HG03432 (cell line): ENCODE measurements at regions not wholly inside any gene's neighbourhood (a gene's known extent, or its start where the extent isn't known, plus 50 kb on each side); places are given as distances from the start of the nearest gene placed in this dataset.
"Not testable (repeated sequence)": the region's sequence is repeated elsewhere in the genome, so short reads cannot be mapped to it uniquely, and the experiment has no call there.

Experiments used
- ATAC-seq: cut with Tn5 transposase; IDR thresholded peaks from one replicate; pipeline ENCODE4 v1.9.1; 2021; ENCODE audit warnings: mild to moderate bottlenecking, moderate library complexity; ENCODE audit not compliant: unreplicated experiment

- ATAC-seq, result no peak
These were observed 198.7 kb upstream of the VSTM2A start for GRCh38 chr7:54343511-54343910.

- no peak for ATAC-seq
These were observed 196.4 kb upstream of the VSTM2A start for GRCh38 chr7:54345746-54346145.

- ATAC-seq, result no peak
These were observed 192.9 kb upstream of the VSTM2A start for GRCh38 chr7:54349229-54349628.

GRCh38 chr7:54354436-54354835, 187.7 kb upstream of the VSTM2A start:
- ATAC-seq, result no peak

- no peak for ATAC-seq
These were observed 186.3 kb upstream of the VSTM2A start for GRCh38 chr7:54355842-54356241.

GRCh38 chr7:54360075-54360840, 181.9 kb upstream of the VSTM2A start:
- no peak for ATAC-seq

- no peak for ATAC-seq
These were observed 151.6 kb upstream of the VSTM2A start for GRCh38 chr7:54390565-54390964.

GRCh38 chr7:54392935-54393334, 149.2 kb upstream of the VSTM2A start:
- ATAC-seq, result peak; percentile 44

- no peak for ATAC-seq
These were observed 147.3 kb upstream of the VSTM2A start for GRCh38 chr7:54394834-54395233.

GRCh38 chr7:54397836-54398612, 144.2 kb upstream of the VSTM2A start:
- no peak for ATAC-seq

GRCh38 chr7:54398863-54399262, 143.3 kb upstream of the VSTM2A start:
- ATAC-seq, result no peak

- ATAC-seq, result no peak
These were observed 132.3 kb upstream of the VSTM2A start for GRCh38 chr7:54409917-54410316.

- ATAC-seq, result no peak
These were observed 125.5 kb upstream of the VSTM2A start for GRCh38 chr7:54416678-54417077.

GRCh38 chr7:54419209-54419608, 123.0 kb upstream of the VSTM2A start:
- ATAC-seq, result no peak

GRCh38 chr7:54426406-54426805, 115.8 kb upstream of the VSTM2A start:
- ATAC-seq, result no peak

- ATAC-seq, result no peak
These were observed 113.1 kb upstream of the VSTM2A start for GRCh38 chr7:54429111-54429510.

GRCh38 chr7:54439391-54439790, 102.8 kb upstream of the VSTM2A start:
- ATAC-seq, result no peak

- ATAC-seq, result not testable (repeated sequence)
These were observed 98.0 kb upstream of the VSTM2A start for GRCh38 chr7:54444046-54444686.

GRCh38 chr7:54453168-54453567, 89.0 kb upstream of the VSTM2A start:
- ATAC-seq, result not testable (repeated sequence)

- not testable (repeated sequence) for ATAC-seq
These were observed 87.5 kb upstream of the VSTM2A start for GRCh38 chr7:54454700-54455099.

- ATAC-seq, result no peak
These were observed 77.1 kb upstream of the VSTM2A start for GRCh38 chr7:54465095-54465494.

GRCh38 chr7:54469740-54470139, 72.4 kb upstream of the VSTM2A start:
- ATAC-seq, result no peak
